Liver (tissue), 8 donors: ENCODE measurements at regions not wholly inside any gene's neighbourhood (a gene's known extent, or its start where the extent isn't known, plus 50 kb on each side); places are given as distances from the start of the nearest gene placed in this dataset.

Experiments
- DNase-seq: peaks from one replicate; pipeline ENCODE4 v3.0.0-alpha.2; 2017; ENCODE audit warnings: low spot score
- H3K27ac ChIP-seq, 2 donors: one replicate each; pipeline ENCODE4 v1.7.0; 2013; ENCODE audit warnings: inconsistent platforms in 2 of 2, low read length in 2 of 2, control low read depth in 1 of 2, low read depth in 1 of 2, mild to moderate bottlenecking in 1 of 2
- H3K27me3 ChIP-seq, 4 donors: one replicate each; pipeline versions ENCODE4 v1.6.1 to v1.7.0; 2013; ENCODE audit warnings: low read length in 3 of 4, inconsistent platforms in 1 of 4, mild to moderate bottlenecking in 1 of 4, moderate library complexity in 1 of 4; ENCODE audit not compliant: control insufficient read depth in 4 of 4, insufficient read depth in 4 of 4
- H3K36me3 ChIP-seq, 4 donors: one replicate each; pipeline versions ENCODE4 v1.6.1 to v1.7.0; 2013; ENCODE audit warnings: low read length in 3 of 4, mild to moderate bottlenecking in 3 of 4, low read depth in 1 of 4, moderate library complexity in 1 of 4; ENCODE audit not compliant: control insufficient read depth in 4 of 4, insufficient read depth in 3 of 4
- H3K4me1 ChIP-seq, 4 donors: one replicate each; pipeline versions ENCODE4 v1.6.1 to v1.7.0; 2013; ENCODE audit warnings: low read length in 3 of 4, mild to moderate bottlenecking in 3 of 4, moderate library complexity in 1 of 4; ENCODE audit not compliant: control insufficient read depth in 4 of 4, insufficient read depth in 4 of 4
- H3K4me3 ChIP-seq, 3 donors: one replicate each; pipeline versions ENCODE4 v1.6.1 to v1.7.0; 2013; ENCODE audit warnings: low read length in 3 of 3, control low read depth in 1 of 3, low read depth in 1 of 3, mild to moderate bottlenecking in 1 of 3
- H3K9ac ChIP-seq, 2 donors: one replicate each; pipeline ENCODE4 v1.7.0; 2013; ENCODE audit warnings: low read length in 2 of 2, mild to moderate bottlenecking in 2 of 2, moderate library complexity in 2 of 2, control low read depth in 1 of 2, low read depth in 1 of 2
- H3K9me3 ChIP-seq, 4 donors: one replicate each; pipeline versions ENCODE4 v1.6.1 to v1.7.0; 2013; ENCODE audit warnings: low read length in 3 of 4; ENCODE audit not compliant: control insufficient read depth in 4 of 4
- EGR1 ChIP-seq, 2 donors: IDR thresholded peaks; 2 replicates each; pipeline ENCODE4 v1.6.1; 2016 to 2018; ENCODE audit warnings: antibody characterized with exemption in 2 of 2, low read depth in 2 of 2
- FOXA1 ChIP-seq: IDR thresholded peaks from 2 replicates; pipeline ENCODE4 v1.6.1; 2016; ENCODE audit warnings: antibody characterized with exemption
- FOXA2 ChIP-seq: IDR thresholded peaks from 2 replicates; pipeline ENCODE4 v1.6.1; 2016; ENCODE audit warnings: antibody characterized with exemption
- GABPA ChIP-seq, 2 donors: IDR thresholded peaks in 1 of 2; conservative IDR thresholded peaks in 1 of 2; 2 replicates each; pipeline ENCODE4 v1.6.1; 2016; ENCODE audit warnings: antibody characterized with exemption in 2 of 2, mild to moderate bottlenecking in 1 of 2, moderate library complexity in 1 of 2
- HNF4A ChIP-seq, 2 donors: conservative IDR thresholded peaks; 2 replicates each; pipeline ENCODE4 v1.6.1; 2016; ENCODE audit warnings: antibody characterized with exemption in 2 of 2, mild to moderate bottlenecking in 2 of 2
- JUND ChIP-seq, 2 donors: IDR thresholded peaks; 2 replicates each; pipeline ENCODE4 v1.6.1; 2016; ENCODE audit warnings: antibody characterized with exemption in 2 of 2
- NR2F2 ChIP-seq: IDR thresholded peaks from 2 replicates; pipeline ENCODE4 v1.6.1; 2016; ENCODE audit warnings: antibody characterized with exemption
- RAD21 ChIP-seq, 2 donors: IDR thresholded peaks; 2 replicates each; pipeline ENCODE4 v1.6.1; 2016; ENCODE audit warnings: antibody characterized with exemption in 2 of 2, mild to moderate bottlenecking in 2 of 2
- RXRA ChIP-seq, 2 donors: IDR thresholded peaks; 2 replicates each; pipeline ENCODE4 v1.6.1; 2017 to 2018; ENCODE audit warnings: antibody characterized with exemption in 2 of 2, mild to moderate bottlenecking in 1 of 2
- SP1 ChIP-seq: IDR thresholded peaks from 2 replicates; pipeline ENCODE4 v1.6.1; 2018; ENCODE audit warnings: antibody characterized with exemption, mild to moderate bottlenecking
- TAF1 ChIP-seq: conservative IDR thresholded peaks from 2 replicates; pipeline ENCODE4 v1.6.1; 2016; ENCODE audit warnings: antibody characterized with exemption, mild to moderate bottlenecking
- YY1 ChIP-seq: IDR thresholded peaks from 2 replicates; pipeline ENCODE4 v1.6.1; 2016; ENCODE audit warnings: antibody characterized with exemption, mild to moderate bottlenecking
- WGBS: extraction: QIAGEN DNeasy Blood & Tissue Kit; methylation state at CpG from one replicate; pipeline ENCODE4 v1.1.7; 2013; 5-methylcytosine and 5-hydroxymethylcytosine counted together
- TF ChIP-seq, protein P1 (sequence below): IDR thresholded peaks from 2 replicates; pipeline ENCODE4 v1.6.1; 2016; ENCODE audit warnings: antibody characterized with exemption
- TF ChIP-seq, protein P2 (sequence below): IDR thresholded peaks from 2 replicates; pipeline ENCODE4 v1.6.1; 2016; ENCODE audit warnings: antibody characterized with exemption, mild to moderate bottlenecking
- TF ChIP-seq, protein P3 (sequence below): fragments of 150-350 bp; IDR thresholded peaks from 2 replicates; pipeline ENCODE4 v1.5.1; 2017; ENCODE audit warnings: improper control_type of control experiment, low read depth, low read length; ENCODE audit not compliant: missing input control
- TF ChIP-seq, protein P4 (sequence below): IDR thresholded peaks from 2 replicates; pipeline ENCODE4 v1.6.1; 2016; ENCODE audit warnings: antibody characterized with exemption
- TF ChIP-seq, protein P5 (sequence below): IDR thresholded peaks from 2 replicates; pipeline ENCODE4 v1.6.1; 2016; ENCODE audit warnings: antibody characterized with exemption
- donor health status: healthy.
- donor health status: healthy.
- donor health status: healthy.
- donor health status: healthy.
- donor health status: healthy.

DNA sequence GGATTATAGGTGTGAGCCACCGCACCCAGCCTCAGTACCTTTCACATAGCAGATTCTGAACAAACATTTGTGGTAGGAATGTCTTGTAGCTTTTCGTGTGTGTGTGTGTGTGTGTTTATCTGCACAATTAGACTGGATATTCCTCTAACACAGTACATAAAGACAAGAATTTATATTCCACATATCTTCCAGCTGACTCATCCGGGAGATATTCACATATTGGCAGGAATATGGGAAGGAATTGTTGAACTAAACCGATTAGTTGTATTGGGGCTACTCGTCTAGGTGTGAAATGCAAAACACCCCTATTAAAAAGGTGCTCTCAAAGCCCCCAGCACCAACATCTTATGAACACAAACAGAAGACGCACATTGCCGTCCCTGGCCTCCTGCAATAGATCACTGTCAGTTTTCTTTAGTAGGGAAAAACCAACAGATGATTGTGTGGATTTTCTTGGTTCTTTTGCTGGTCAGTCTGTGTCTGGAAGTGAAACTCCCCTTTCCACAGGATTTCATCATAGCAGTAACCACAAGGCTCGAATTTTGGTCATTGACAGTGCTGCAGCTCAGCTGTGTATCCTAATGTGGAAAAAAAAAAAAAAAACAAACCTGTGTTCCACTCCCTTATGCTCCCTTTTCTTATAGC is 208.5 kb upstream of the ACVR2A start:
- no peaks in the 10 kb centered on the region for H3K36me3 ChIP-seq
- no peaks in the 10 kb centered on the region for H3K9me3 ChIP-seq
- TF ChIP-seq NR2F2: no peak
- no peak for TF ChIP-seq SP1
- TF ChIP-seq, protein P1, sequence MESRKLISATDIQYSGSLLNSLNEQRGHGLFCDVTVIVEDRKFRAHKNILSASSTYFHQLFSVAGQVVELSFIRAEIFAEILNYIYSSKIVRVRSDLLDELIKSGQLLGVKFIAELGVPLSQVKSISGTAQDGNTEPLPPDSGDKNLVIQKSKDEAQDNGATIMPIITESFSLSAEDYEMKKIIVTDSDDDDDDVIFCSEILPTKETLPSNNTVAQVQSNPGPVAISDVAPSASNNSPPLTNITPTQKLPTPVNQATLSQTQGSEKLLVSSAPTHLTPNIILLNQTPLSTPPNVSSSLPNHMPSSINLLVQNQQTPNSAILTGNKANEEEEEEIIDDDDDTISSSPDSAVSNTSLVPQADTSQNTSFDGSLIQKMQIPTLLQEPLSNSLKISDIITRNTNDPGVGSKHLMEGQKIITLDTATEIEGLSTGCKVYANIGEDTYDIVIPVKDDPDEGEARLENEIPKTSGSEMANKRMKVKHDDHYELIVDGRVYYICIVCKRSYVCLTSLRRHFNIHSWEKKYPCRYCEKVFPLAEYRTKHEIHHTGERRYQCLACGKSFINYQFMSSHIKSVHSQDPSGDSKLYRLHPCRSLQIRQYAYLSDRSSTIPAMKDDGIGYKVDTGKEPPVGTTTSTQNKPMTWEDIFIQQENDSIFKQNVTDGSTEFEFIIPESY: no peak
- TF ChIP-seq YY1: no peak
- H3K9ac ChIP-seq: no peak overlapping the region
- H3K27ac ChIP-seq: no peak overlapping the region
- DNase-seq: no peak
- no peaks in the 10 kb centered on the region for H3K27me3 ChIP-seq
- H3K4me1 ChIP-seq: no peaks in the 10 kb centered on the region
- H3K4me3 ChIP-seq: no peak overlapping the region
- WGBS: 69% methylated on average over 8 of the region's 8 CpGs

DNA sequence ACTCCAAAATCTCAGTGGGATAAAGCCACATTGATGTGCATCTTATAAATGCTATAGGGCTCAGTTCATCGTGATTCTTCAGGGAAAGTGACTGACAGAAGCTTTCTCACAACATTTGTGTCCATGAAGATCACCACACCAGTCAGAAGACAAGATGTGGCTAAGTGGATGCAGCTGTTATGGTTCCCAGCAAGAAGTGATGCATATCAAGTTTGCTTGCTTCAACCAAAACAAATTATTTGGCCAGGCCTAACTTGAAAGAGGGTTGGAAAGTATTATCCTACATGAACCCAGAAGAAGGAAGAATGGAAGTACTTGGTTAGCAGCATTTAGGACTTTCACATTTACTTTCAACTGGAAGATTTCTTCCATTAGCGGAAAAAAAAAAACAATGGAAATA is 210.0 kb upstream of the ACVR2A start:
- no peak for DNase-seq
- no peak overlapping the region for H3K9ac ChIP-seq
- H3K9me3 ChIP-seq: no peaks in the 10 kb centered on the region
- no peak overlapping the region for H3K27ac ChIP-seq
- 81% methylated on average over 2 of the region's 2 CpGs for WGBS
- no peak overlapping the region for H3K4me3 ChIP-seq
- no peaks in the 10 kb centered on the region for H3K27me3 ChIP-seq
- H3K36me3 ChIP-seq: no peaks in the 10 kb centered on the region
- H3K4me1 ChIP-seq: no peaks in the 10 kb centered on the region
- no peak for TF ChIP-seq FOXA1
- no peak for TF ChIP-seq FOXA2
- no peak for TF ChIP-seq JUND (IDR thresholded peaks at IDR 0.05)
- TF ChIP-seq EGR1 (IDR thresholded peaks at IDR 0.05; ENCODE audit: low read depth in 2 of 2): no peak

DNA sequence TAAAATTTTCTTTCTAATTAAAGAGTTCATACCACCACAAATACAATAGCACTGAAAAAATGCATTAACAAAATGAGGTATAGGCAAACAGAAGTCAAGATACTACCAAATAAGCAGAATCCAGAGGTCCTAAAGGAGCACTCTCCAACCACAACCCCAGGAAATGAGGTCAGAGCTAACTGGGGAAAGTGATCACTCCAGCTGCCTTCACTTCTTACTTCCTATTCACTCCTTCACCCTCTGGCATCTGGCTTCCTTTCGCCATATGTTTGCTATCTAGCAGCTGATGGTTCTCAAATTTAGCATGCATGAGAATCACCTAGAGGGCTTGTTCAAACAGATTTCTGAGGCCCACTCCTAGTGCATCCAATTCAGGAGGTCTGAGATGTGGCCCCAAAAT is 212.6 kb upstream of the ACVR2A start:
- no peaks in the 10 kb centered on the region for H3K9me3 ChIP-seq
- no peaks in the 10 kb centered on the region for H3K4me1 ChIP-seq
- 89% methylated on average over 1 of the region's 1 CpG for WGBS
- H3K9ac ChIP-seq: no peak overlapping the region
- no peaks in the 10 kb centered on the region for H3K27me3 ChIP-seq
- DNase-seq: no peak
- H3K36me3 ChIP-seq: no peaks in the 10 kb centered on the region
- no peak for TF ChIP-seq NR2F2
- TF ChIP-seq HNF4A (conservative IDR thresholded peaks at IDR 0.05): no peak
- no peak for TF ChIP-seq FOXA1
- TF ChIP-seq TAF1: no peak
- TF ChIP-seq FOXA2: no peak
- TF ChIP-seq RXRA (IDR thresholded peaks at IDR 0.05): no peak
- TF ChIP-seq JUND (IDR thresholded peaks at IDR 0.05): no peak
- TF ChIP-seq, protein P1: no peak
- TF ChIP-seq, protein P2, sequence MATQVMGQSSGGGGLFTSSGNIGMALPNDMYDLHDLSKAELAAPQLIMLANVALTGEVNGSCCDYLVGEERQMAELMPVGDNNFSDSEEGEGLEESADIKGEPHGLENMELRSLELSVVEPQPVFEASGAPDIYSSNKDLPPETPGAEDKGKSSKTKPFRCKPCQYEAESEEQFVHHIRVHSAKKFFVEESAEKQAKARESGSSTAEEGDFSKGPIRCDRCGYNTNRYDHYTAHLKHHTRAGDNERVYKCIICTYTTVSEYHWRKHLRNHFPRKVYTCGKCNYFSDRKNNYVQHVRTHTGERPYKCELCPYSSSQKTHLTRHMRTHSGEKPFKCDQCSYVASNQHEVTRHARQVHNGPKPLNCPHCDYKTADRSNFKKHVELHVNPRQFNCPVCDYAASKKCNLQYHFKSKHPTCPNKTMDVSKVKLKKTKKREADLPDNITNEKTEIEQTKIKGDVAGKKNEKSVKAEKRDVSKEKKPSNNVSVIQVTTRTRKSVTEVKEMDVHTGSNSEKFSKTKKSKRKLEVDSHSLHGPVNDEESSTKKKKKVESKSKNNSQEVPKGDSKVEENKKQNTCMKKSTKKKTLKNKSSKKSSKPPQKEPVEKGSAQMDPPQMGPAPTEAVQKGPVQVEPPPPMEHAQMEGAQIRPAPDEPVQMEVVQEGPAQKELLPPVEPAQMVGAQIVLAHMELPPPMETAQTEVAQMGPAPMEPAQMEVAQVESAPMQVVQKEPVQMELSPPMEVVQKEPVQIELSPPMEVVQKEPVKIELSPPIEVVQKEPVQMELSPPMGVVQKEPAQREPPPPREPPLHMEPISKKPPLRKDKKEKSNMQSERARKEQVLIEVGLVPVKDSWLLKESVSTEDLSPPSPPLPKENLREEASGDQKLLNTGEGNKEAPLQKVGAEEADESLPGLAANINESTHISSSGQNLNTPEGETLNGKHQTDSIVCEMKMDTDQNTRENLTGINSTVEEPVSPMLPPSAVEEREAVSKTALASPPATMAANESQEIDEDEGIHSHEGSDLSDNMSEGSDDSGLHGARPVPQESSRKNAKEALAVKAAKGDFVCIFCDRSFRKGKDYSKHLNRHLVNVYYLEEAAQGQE: no peak
- TF ChIP-seq SP1: no peak
- TF ChIP-seq RAD21 (IDR thresholded peaks at IDR 0.05): no peak
- no peak for TF ChIP-seq GABPA (IDR thresholded peaks at IDR 0.05 in 1 of 2, conservative IDR thresholded peaks at IDR 0.05 in 1 of 2)
- TF ChIP-seq, protein P3, sequence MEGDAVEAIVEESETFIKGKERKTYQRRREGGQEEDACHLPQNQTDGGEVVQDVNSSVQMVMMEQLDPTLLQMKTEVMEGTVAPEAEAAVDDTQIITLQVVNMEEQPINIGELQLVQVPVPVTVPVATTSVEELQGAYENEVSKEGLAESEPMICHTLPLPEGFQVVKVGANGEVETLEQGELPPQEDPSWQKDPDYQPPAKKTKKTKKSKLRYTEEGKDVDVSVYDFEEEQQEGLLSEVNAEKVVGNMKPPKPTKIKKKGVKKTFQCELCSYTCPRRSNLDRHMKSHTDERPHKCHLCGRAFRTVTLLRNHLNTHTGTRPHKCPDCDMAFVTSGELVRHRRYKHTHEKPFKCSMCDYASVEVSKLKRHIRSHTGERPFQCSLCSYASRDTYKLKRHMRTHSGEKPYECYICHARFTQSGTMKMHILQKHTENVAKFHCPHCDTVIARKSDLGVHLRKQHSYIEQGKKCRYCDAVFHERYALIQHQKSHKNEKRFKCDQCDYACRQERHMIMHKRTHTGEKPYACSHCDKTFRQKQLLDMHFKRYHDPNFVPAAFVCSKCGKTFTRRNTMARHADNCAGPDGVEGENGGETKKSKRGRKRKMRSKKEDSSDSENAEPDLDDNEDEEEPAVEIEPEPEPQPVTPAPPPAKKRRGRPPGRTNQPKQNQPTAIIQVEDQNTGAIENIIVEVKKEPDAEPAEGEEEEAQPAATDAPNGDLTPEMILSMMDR: no peak
- no peak for TF ChIP-seq EGR1 (IDR thresholded peaks at IDR 0.05; ENCODE audit: low read depth in 2 of 2)
- TF ChIP-seq, protein P4, sequence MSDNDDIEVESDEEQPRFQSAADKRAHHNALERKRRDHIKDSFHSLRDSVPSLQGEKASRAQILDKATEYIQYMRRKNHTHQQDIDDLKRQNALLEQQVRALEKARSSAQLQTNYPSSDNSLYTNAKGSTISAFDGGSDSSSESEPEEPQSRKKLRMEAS: no peak
- TF ChIP-seq, protein P5, sequence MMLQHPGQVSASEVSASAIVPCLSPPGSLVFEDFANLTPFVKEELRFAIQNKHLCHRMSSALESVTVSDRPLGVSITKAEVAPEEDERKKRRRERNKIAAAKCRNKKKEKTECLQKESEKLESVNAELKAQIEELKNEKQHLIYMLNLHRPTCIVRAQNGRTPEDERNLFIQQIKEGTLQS: no peak
- H3K27ac ChIP-seq: no peak overlapping the region
- no peak overlapping the region for H3K4me3 ChIP-seq
